ENCODE measurements at regions not wholly inside any gene's neighbourhood (a gene's known extent, or its start where the extent isn't known, plus 50 kb on each side); places are given as distances from the start of the nearest gene placed in this dataset.
"Not testable (repeated sequence)": the region's sequence is repeated elsewhere in the genome, so short reads cannot be mapped to it uniquely, and the experiment has no call there.

- Histone ChIP-seq H4K20me1 (ENCODE audit: insufficient read depth, low read depth, low read length) (no peaks in the 10 kb centered on the region), H3K9me2 (replicated peaks; ENCODE audit: insufficient read depth, low read length) (no peaks in the 10 kb centered on the region; the same call in 1 of the 2 replicates), H3K36me3 (ENCODE audit: insufficient read depth, low read length) (no peaks in the 10 kb centered on the region), H3K9ac (ENCODE audit: low read length) (no peak overlapping the region), H2AFZ (ENCODE audit: low read length) (no peak overlapping the region), H3K79me2 (ENCODE audit: low read length) (no peaks in the 10 kb centered on the region), H3K27ac (ENCODE audit: low read length) (no peak overlapping the region), H3K9me3 (ENCODE audit: low read length) (no peaks in the 10 kb centered on the region), H3K4me3 (ENCODE audit: low read length) (no peak overlapping the region), H3K4me1 (ENCODE audit: low read length) (no peaks in the 10 kb centered on the region), H3K27me3 (ENCODE audit: low read length) (no peaks in the 10 kb centered on the region), H3K4me2 (ENCODE audit: low read depth, low read length, poor library complexity, severe bottlenecking) (no peak overlapping the region)
- DNase-seq = no peak
These were observed 178.0 kb upstream of the MOCS2 start for GRCh38 chr5:53287573-53287972.

- Histone ChIP-seq H3K27ac (ENCODE audit: low read length) (no peak overlapping the region), H3K36me3 (ENCODE audit: insufficient read depth, low read length) (no peaks in the 10 kb centered on the region), H3K79me2 (ENCODE audit: low read length) (no peaks in the 10 kb centered on the region), H2AFZ (ENCODE audit: low read length) (no peak overlapping the region), H3K4me2 (ENCODE audit: low read depth, low read length, poor library complexity, severe bottlenecking) (no peak overlapping the region), H3K9ac (ENCODE audit: low read length) (no peak overlapping the region), H3K9me3 (ENCODE audit: low read length) (no peaks in the 10 kb centered on the region), H3K27me3 (ENCODE audit: low read length) (no peaks in the 10 kb centered on the region), H3K4me1 (ENCODE audit: low read length) (no peaks in the 10 kb centered on the region), H3K4me3 (ENCODE audit: low read length) (no peak overlapping the region), H3K9me2 (replicated peaks; ENCODE audit: insufficient read depth, low read length) (no peaks in the 10 kb centered on the region; the same call in 1 of the 2 replicates), H4K20me1 (ENCODE audit: insufficient read depth, low read depth, low read length) (no peaks in the 10 kb centered on the region)
- no peak for DNase-seq
These were observed 179.0 kb upstream of the MOCS2 start for GRCh38 chr5:53288511-53288910.

GRCh38 chr5:53291047-53291446, 181.5 kb upstream of the MOCS2 start:
- Histone ChIP-seq H3K4me2 (ENCODE audit: low read depth, low read length, poor library complexity, severe bottlenecking) (no peak overlapping the region), H3K9me3 (ENCODE audit: low read length) (no peaks in the 10 kb centered on the region), H3K4me3 (ENCODE audit: low read length) (no peak overlapping the region), H4K20me1 (ENCODE audit: insufficient read depth, low read depth, low read length) (no peaks in the 10 kb centered on the region), H2AFZ (ENCODE audit: low read length) (no peak overlapping the region), H3K36me3 (ENCODE audit: insufficient read depth, low read length) (no peaks in the 10 kb centered on the region), H3K9me2 (replicated peaks; ENCODE audit: insufficient read depth, low read length) (no peaks in the 10 kb centered on the region), H3K9ac (ENCODE audit: low read length) (no peak overlapping the region), H3K4me1 (ENCODE audit: low read length) (no peaks in the 10 kb centered on the region), H3K27ac (ENCODE audit: low read length) (no peak overlapping the region), H3K27me3 (ENCODE audit: low read length) (no peaks in the 10 kb centered on the region), H3K79me2 (ENCODE audit: low read length) (no peaks in the 10 kb centered on the region)
- DNase-seq = no peak

GRCh38 chr5:53291528-53291927, 182.0 kb upstream of the MOCS2 start:
- H4K20me1 ChIP-seq (ENCODE audit: insufficient read depth, low read depth, low read length) = no peaks in the 10 kb centered on the region
- no peaks in the 10 kb centered on the region for H3K36me3 ChIP-seq (ENCODE audit: insufficient read depth, low read length)
- no peak overlapping the region for H3K4me3 ChIP-seq (ENCODE audit: low read length)

GRCh38 chr5:53298841-53299240, 181.6 kb upstream of the FST start:
- H4K20me1 ChIP-seq (ENCODE audit: insufficient read depth, low read depth, low read length) = no peaks in the 10 kb centered on the region
- no peak overlapping the region for H3K9ac ChIP-seq (ENCODE audit: low read length)
- H3K4me2 ChIP-seq (ENCODE audit: low read depth, low read length, poor library complexity, severe bottlenecking) = no peak overlapping the region
- H3K79me2 ChIP-seq (ENCODE audit: low read length) = no peaks in the 10 kb centered on the region
- H3K27me3 ChIP-seq (ENCODE audit: low read length) = no peaks in the 10 kb centered on the region
- no peak overlapping the region for H3K4me3 ChIP-seq (ENCODE audit: low read length)
- no peak overlapping the region for H2AFZ ChIP-seq (ENCODE audit: low read length)
- H3K9me2 ChIP-seq (replicated peaks; ENCODE audit: insufficient read depth, low read length) = no peaks in the 10 kb centered on the region
- H3K4me1 ChIP-seq (ENCODE audit: low read length) = no peaks in the 10 kb centered on the region
- no peak for DNase-seq
- no peaks in the 10 kb centered on the region for H3K36me3 ChIP-seq (ENCODE audit: insufficient read depth, low read length)
- no peaks in the 10 kb centered on the region for H3K9me3 ChIP-seq (ENCODE audit: low read length)
- no peak overlapping the region for H3K27ac ChIP-seq (ENCODE audit: low read length)

More at GRCh38 chr5:53291528-53291927, 182.0 kb upstream of the MOCS2 start:
- Histone ChIP-seq H2AFZ (ENCODE audit: low read length) (no peak overlapping the region), H3K27me3 (ENCODE audit: low read length) (no peaks in the 10 kb centered on the region), H3K4me2 (ENCODE audit: low read depth, low read length, poor library complexity, severe bottlenecking) (no peak overlapping the region), H3K79me2 (ENCODE audit: low read length) (no peaks in the 10 kb centered on the region), H3K9me3 (ENCODE audit: low read length) (no peaks in the 10 kb centered on the region), H3K27ac (ENCODE audit: low read length) (no peak overlapping the region), H3K9ac (ENCODE audit: low read length) (no peak overlapping the region), H3K9me2 (replicated peaks; ENCODE audit: insufficient read depth, low read length) (no peaks in the 10 kb centered on the region), H3K4me1 (ENCODE audit: low read length) (no peaks in the 10 kb centered on the region)
- DNase-seq = no peak

- no peaks in the 10 kb centered on the region for H3K79me2 ChIP-seq (ENCODE audit: low read length)
- no peak overlapping the region for H3K4me2 ChIP-seq (ENCODE audit: low read depth, low read length, poor library complexity, severe bottlenecking)
- H3K4me3 ChIP-seq (ENCODE audit: low read length) = no peak overlapping the region
- H3K4me1 ChIP-seq (ENCODE audit: low read length) = no peaks in the 10 kb centered on the region
- no peaks in the 10 kb centered on the region for H4K20me1 ChIP-seq (ENCODE audit: insufficient read depth, low read depth, low read length)
- H3K9ac ChIP-seq (ENCODE audit: low read length) = no peak overlapping the region
- no peaks in the 10 kb centered on the region for H3K9me3 ChIP-seq (ENCODE audit: low read length)
- no peak for DNase-seq
- no peak overlapping the region for H3K27ac ChIP-seq (ENCODE audit: low read length)
- no peaks in the 10 kb centered on the region for H3K27me3 ChIP-seq (ENCODE audit: low read length)
- H3K36me3 ChIP-seq (ENCODE audit: insufficient read depth, low read length) = no peaks in the 10 kb centered on the region
- no peaks in the 10 kb centered on the region for H3K9me2 ChIP-seq (replicated peaks; ENCODE audit: insufficient read depth, low read length)
- H2AFZ ChIP-seq (ENCODE audit: low read length) = no peak overlapping the region
These were observed 177.9 kb upstream of the FST start for GRCh38 chr5:53302529-53302928.

- Histone ChIP-seq H3K27me3 (ENCODE audit: low read length) (no peaks in the 10 kb centered on the region), H3K9me2 (replicated peaks; ENCODE audit: insufficient read depth, low read length) (no peaks in the 10 kb centered on the region), H3K27ac (ENCODE audit: low read length) (no peak overlapping the region), H3K36me3 (ENCODE audit: insufficient read depth, low read length) (no peaks in the 10 kb centered on the region), H2AFZ (ENCODE audit: low read length) (no peak overlapping the region), H4K20me1 (ENCODE audit: insufficient read depth, low read depth, low read length) (no peaks in the 10 kb centered on the region), H3K9me3 (ENCODE audit: low read length) (no peaks in the 10 kb centered on the region), H3K4me3 (ENCODE audit: low read length) (no peak overlapping the region), H3K4me1 (ENCODE audit: low read length) (no peaks in the 10 kb centered on the region), H3K79me2 (ENCODE audit: low read length) (no peaks in the 10 kb centered on the region), H3K4me2 (ENCODE audit: low read depth, low read length, poor library complexity, severe bottlenecking) (no peak overlapping the region), H3K9ac (ENCODE audit: low read length) (no peak overlapping the region)
- no peak for DNase-seq
These were observed 177.3 kb upstream of the FST start for GRCh38 chr5:53303105-53303504.

- DNase-seq; H3K79me2 ChIP-seq (ENCODE audit: low read length); H3K27me3 ChIP-seq (ENCODE audit: low read length); H4K20me1 ChIP-seq (ENCODE audit: insufficient read depth, low read depth, low read length); H3K9me2 ChIP-seq (replicated peaks; ENCODE audit: insufficient read depth, low read length); H3K4me3 ChIP-seq (ENCODE audit: low read length); H3K9me3 ChIP-seq (ENCODE audit: low read length); H3K4me1 ChIP-seq (ENCODE audit: low read length); H2AFZ ChIP-seq (ENCODE audit: low read length); H3K36me3 ChIP-seq (ENCODE audit: insufficient read depth, low read length); H3K9ac ChIP-seq (ENCODE audit: low read length); H3K4me2 ChIP-seq (ENCODE audit: low read depth, low read length, poor library complexity, severe bottlenecking); H3K27ac ChIP-seq (ENCODE audit: low read length): not testable (repeated sequence)
These were observed 175.1 kb upstream of the FST start for GRCh38 chr5:53305316-53305715.

- Histone ChIP-seq H3K9ac (ENCODE audit: low read length) (no peak overlapping the region), H3K79me2 (ENCODE audit: low read length) (no peaks in the 10 kb centered on the region), H4K20me1 (ENCODE audit: insufficient read depth, low read depth, low read length) (no peaks in the 10 kb centered on the region), H3K9me3 (ENCODE audit: low read length) (no peaks in the 10 kb centered on the region), H3K4me2 (ENCODE audit: low read depth, low read length, poor library complexity, severe bottlenecking) (no peak overlapping the region), H3K36me3 (ENCODE audit: insufficient read depth, low read length) (no peaks in the 10 kb centered on the region), H3K27ac (ENCODE audit: low read length) (no peak overlapping the region), H2AFZ (ENCODE audit: low read length) (no peak overlapping the region), H3K9me2 (replicated peaks; ENCODE audit: insufficient read depth, low read length) (no peaks in the 10 kb centered on the region), H3K4me3 (ENCODE audit: low read length) (no peak overlapping the region), H3K27me3 (ENCODE audit: low read length) (no peaks in the 10 kb centered on the region), H3K4me1 (ENCODE audit: low read length) (no peaks in the 10 kb centered on the region)
- DNase-seq = no peak
These were observed 170.8 kb upstream of the FST start for GRCh38 chr5:53309653-53310052.

All from Karpas-422 (cell line).